ENCODE measurements at regions not wholly inside any gene's neighbourhood (a gene's known extent, or its start where the extent isn't known, plus 50 kb on each side); places are given as distances from the start of the nearest gene placed in this dataset.

- no peaks in the 10 kb centered on the region for H3K27me3 ChIP-seq (ENCODE audit: control insufficient read depth in 1 of 2, insufficient read depth in 1 of 2, low read length in 2 of 2)
- H3K27ac ChIP-seq (ENCODE audit: low read length, poor library complexity, severe bottlenecking): no peak overlapping the region
- no peak overlapping the region for H2BK5ac ChIP-seq (ENCODE audit: low read depth, low read length, poor library complexity, severe bottlenecking)
- no peak overlapping the region for H2BK15ac ChIP-seq (ENCODE audit: low read depth, poor library complexity, severe bottlenecking)
- no peak overlapping the region for H3K23ac ChIP-seq (ENCODE audit: low read length in 2 of 2)
- H3K79me1 ChIP-seq (replicated peaks; ENCODE audit: low read length, poor library complexity, severe bottlenecking): no peaks in the 10 kb centered on the region
- H3K9ac ChIP-seq (ENCODE audit: low read length): no peak overlapping the region
- H3K18ac ChIP-seq (ENCODE audit: low read depth in 1 of 2, low read length in 2 of 2): no peak overlapping the region
- no peak overlapping the region for H3K4me3 ChIP-seq (ENCODE audit: insufficient read depth in 1 of 2, low read depth in 1 of 2, low read length in 2 of 2)
- WGBS: 73% methylated on average over 2 of the region's 2 CpGs
- no peak overlapping the region for H2BK12ac ChIP-seq (ENCODE audit: low read length in 2 of 2)
- no peak for DNase-seq
- no peaks in the 10 kb centered on the region for H3K36me3 ChIP-seq (ENCODE audit: control insufficient read depth in 1 of 2, insufficient read depth in 2 of 2, low read depth in 1 of 2, low read length in 2 of 2)
- H4K8ac ChIP-seq (ENCODE audit: low read length): no peak overlapping the region
- no peak overlapping the region for H3K4ac ChIP-seq (ENCODE audit: low read depth in 1 of 2, low read length in 2 of 2)
- H2BK120ac ChIP-seq (ENCODE audit: low read depth, low read length): no peak overlapping the region
- H3K4me1 ChIP-seq (ENCODE audit: control insufficient read depth, insufficient read depth, low read depth, low read length): peaks cover 3% of the 10 kb centered on the region
- no peak overlapping the region for H4K91ac ChIP-seq (ENCODE audit: low read length)
- H3K14ac ChIP-seq (ENCODE audit: low read length in 2 of 2): no peak overlapping the region
- H3K4me2 ChIP-seq (ENCODE audit: low read length, poor library complexity, severe bottlenecking): no peak overlapping the region
- no peak overlapping the region for H2AFZ ChIP-seq (ENCODE audit: low read depth, low read length)
- no peak overlapping the region for H2AK5ac ChIP-seq (ENCODE audit: low read length, severe bottlenecking)
- H3K9me3 ChIP-seq (ENCODE audit: control insufficient read depth, low read length): no peaks in the 10 kb centered on the region
These were observed 75.8 kb upstream of the WDR72 start for GRCh38 chr15:53835309-53835708.

- H2AK5ac ChIP-seq (ENCODE audit: low read length, severe bottlenecking): no peak overlapping the region
- H3K36me3 ChIP-seq (ENCODE audit: control insufficient read depth in 1 of 2, insufficient read depth in 2 of 2, low read depth in 1 of 2, low read length in 2 of 2): no peaks in the 10 kb centered on the region
- no peak overlapping the region for H2BK120ac ChIP-seq (ENCODE audit: low read depth, low read length)
- H3K79me1 ChIP-seq (replicated peaks; ENCODE audit: low read length, poor library complexity, severe bottlenecking): no peaks in the 10 kb centered on the region
- H2AFZ ChIP-seq (ENCODE audit: low read depth, low read length): no peak overlapping the region
- H2BK12ac ChIP-seq (ENCODE audit: low read length in 2 of 2): no peak overlapping the region
- 50% methylated on average over 2 of the region's 2 CpGs for WGBS
- H2BK5ac ChIP-seq (ENCODE audit: low read depth, low read length, poor library complexity, severe bottlenecking): no peak overlapping the region
- no peak overlapping the region for H3K14ac ChIP-seq (ENCODE audit: low read length in 2 of 2)
- peak overlapping the region; percentile 12 for H3K27ac ChIP-seq (ENCODE audit: low read length, poor library complexity, severe bottlenecking)
- H3K4me2 ChIP-seq (ENCODE audit: low read length, poor library complexity, severe bottlenecking): no peak overlapping the region
- no peak overlapping the region for H3K4ac ChIP-seq (ENCODE audit: low read depth in 1 of 2, low read length in 2 of 2)
- no peak overlapping the region for H3K9ac ChIP-seq (ENCODE audit: low read length)
- H3K4me1 ChIP-seq (ENCODE audit: control insufficient read depth, insufficient read depth, low read depth, low read length): peaks cover 3% of the 10 kb centered on the region
- no peak overlapping the region for H4K8ac ChIP-seq (ENCODE audit: low read length)
- no peak for DNase-seq
- no peaks in the 10 kb centered on the region for H3K27me3 ChIP-seq (ENCODE audit: control insufficient read depth in 1 of 2, insufficient read depth in 1 of 2, low read length in 2 of 2)
- no peak overlapping the region for H2BK15ac ChIP-seq (ENCODE audit: low read depth, poor library complexity, severe bottlenecking)
- no peak overlapping the region for H3K18ac ChIP-seq (ENCODE audit: low read depth in 1 of 2, low read length in 2 of 2)
- H3K23ac ChIP-seq (ENCODE audit: low read length in 2 of 2): no peak overlapping the region
- H3K4me3 ChIP-seq (ENCODE audit: insufficient read depth in 1 of 2, low read depth in 1 of 2, low read length in 2 of 2): no peak overlapping the region
- H3K9me3 ChIP-seq (ENCODE audit: control insufficient read depth, low read length): no peaks in the 10 kb centered on the region
- H4K91ac ChIP-seq (ENCODE audit: low read length): no peak overlapping the region
These were observed 74.8 kb upstream of the WDR72 start for GRCh38 chr15:53834214-53834613.

DNA sequence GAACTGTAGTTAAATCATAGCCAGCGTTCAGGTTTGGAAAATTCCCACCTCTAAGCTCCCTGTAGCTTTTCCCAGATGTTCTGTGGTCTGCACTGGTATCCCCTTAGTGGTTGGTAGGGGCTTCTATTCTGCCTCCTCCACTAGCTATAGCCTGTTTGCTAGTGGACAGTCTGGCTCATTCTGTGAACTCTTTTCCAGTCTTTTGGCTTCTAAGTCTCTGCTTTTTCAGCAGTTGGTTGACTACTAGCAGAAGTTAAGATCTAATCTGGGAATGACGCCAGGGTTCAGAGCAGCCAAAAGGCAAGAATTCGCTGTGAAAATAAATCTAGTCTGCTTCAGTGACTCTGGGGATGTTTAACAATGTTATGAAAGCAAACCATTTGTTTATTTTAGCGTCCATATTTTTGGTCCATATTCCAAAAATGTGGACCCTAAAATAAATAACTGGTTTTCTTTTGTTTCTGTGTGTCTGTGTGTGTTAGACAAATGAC is 73.7 kb upstream of the WDR72 start:
- Histone ChIP-seq H3K4ac (ENCODE audit: low read depth in 1 of 2, low read length in 2 of 2) (no peak overlapping the region), H3K18ac (ENCODE audit: low read depth in 1 of 2, low read length in 2 of 2) (no peak overlapping the region), H3K27ac (ENCODE audit: low read length, poor library complexity, severe bottlenecking) (peak overlapping the region; percentile 96), H2AK5ac (ENCODE audit: low read length, severe bottlenecking) (no peak overlapping the region), H2AFZ (ENCODE audit: low read depth, low read length) (no peak overlapping the region), H3K79me1 (replicated peaks; ENCODE audit: low read length, poor library complexity, severe bottlenecking) (no peaks in the 10 kb centered on the region), H2BK120ac (ENCODE audit: low read depth, low read length) (no peak overlapping the region), H3K4me1 (ENCODE audit: control insufficient read depth, insufficient read depth, low read depth, low read length) (peaks cover 3% of the 10 kb centered on the region), H3K9me3 (ENCODE audit: control insufficient read depth, low read length) (no peaks in the 10 kb centered on the region), H2BK5ac (ENCODE audit: low read depth, low read length, poor library complexity, severe bottlenecking) (no peak overlapping the region), H4K91ac (ENCODE audit: low read length) (no peak overlapping the region), H3K4me2 (ENCODE audit: low read length, poor library complexity, severe bottlenecking) (peak overlapping the region; percentile 51), H3K23ac (ENCODE audit: low read length in 2 of 2) (no peak overlapping the region), H3K4me3 (ENCODE audit: insufficient read depth in 1 of 2, low read depth in 1 of 2, low read length in 2 of 2) (no peak overlapping the region), H3K36me3 (ENCODE audit: control insufficient read depth in 1 of 2, insufficient read depth in 2 of 2, low read depth in 1 of 2, low read length in 2 of 2) (no peaks in the 10 kb centered on the region), H3K14ac (ENCODE audit: low read length in 2 of 2) (no peak overlapping the region), H4K8ac (ENCODE audit: low read length) (no peak overlapping the region), H2BK12ac (ENCODE audit: low read length in 2 of 2) (no peak overlapping the region), H3K27me3 (ENCODE audit: control insufficient read depth in 1 of 2, insufficient read depth in 1 of 2, low read length in 2 of 2) (no peaks in the 10 kb centered on the region), H3K9ac (ENCODE audit: low read length) (no peak overlapping the region), H2BK15ac (ENCODE audit: low read depth, poor library complexity, severe bottlenecking) (no peak overlapping the region)
- DNase-seq: no peak
- WGBS: 46% methylated on average over 3 of the region's 4 CpGs

- DNase-seq: no peak
- Histone ChIP-seq H2BK5ac (ENCODE audit: low read depth, low read length, poor library complexity, severe bottlenecking) (peak overlapping the region; percentile 89), H3K23ac (ENCODE audit: low read length in 2 of 2) (no peak overlapping the region), H3K27ac (ENCODE audit: low read length, poor library complexity, severe bottlenecking) (peak overlapping the region; percentile 96), H4K91ac (ENCODE audit: low read length) (no peak overlapping the region), H3K4me1 (ENCODE audit: control insufficient read depth, insufficient read depth, low read depth, low read length) (peaks cover 2% of the 10 kb centered on the region), H3K79me1 (replicated peaks; ENCODE audit: low read length, poor library complexity, severe bottlenecking) (no peaks in the 10 kb centered on the region), H2AFZ (ENCODE audit: low read depth, low read length) (no peak overlapping the region), H3K9ac (ENCODE audit: low read length) (no peak overlapping the region), H4K8ac (ENCODE audit: low read length) (no peak overlapping the region), H3K27me3 (ENCODE audit: control insufficient read depth in 1 of 2, insufficient read depth in 1 of 2, low read length in 2 of 2) (no peaks in the 10 kb centered on the region), H3K18ac (ENCODE audit: low read depth in 1 of 2, low read length in 2 of 2) (no peak overlapping the region), H3K9me3 (ENCODE audit: control insufficient read depth, low read length) (no peaks in the 10 kb centered on the region), H2AK5ac (ENCODE audit: low read length, severe bottlenecking) (peak overlapping the region; percentile 77), H2BK12ac (ENCODE audit: low read length in 2 of 2) (no peak overlapping the region), H3K4me3 (ENCODE audit: insufficient read depth in 1 of 2, low read depth in 1 of 2, low read length in 2 of 2) (no peak overlapping the region), H3K36me3 (ENCODE audit: control insufficient read depth in 1 of 2, insufficient read depth in 2 of 2, low read depth in 1 of 2, low read length in 2 of 2) (no peaks in the 10 kb centered on the region), H2BK120ac (ENCODE audit: low read depth, low read length) (no peak overlapping the region), H3K14ac (ENCODE audit: low read length in 2 of 2) (no peak overlapping the region), H3K4me2 (ENCODE audit: low read length, poor library complexity, severe bottlenecking) (peak overlapping the region; percentile 12), H3K4ac (ENCODE audit: low read depth in 1 of 2, low read length in 2 of 2) (no peak overlapping the region), H2BK15ac (ENCODE audit: low read depth, poor library complexity, severe bottlenecking) (no peak overlapping the region)
- WGBS: 21% methylated on average over 5 of the region's 5 CpGs
These were observed 72.7 kb upstream of the WDR72 start for GRCh38 chr15:53831907-53832770.

Measured in mesenchymal stem cell (in vitro differentiated cells and primary cell).